Hepatocyte (in vitro differentiated cells): ENCODE measurements at regions not wholly inside any gene's neighbourhood (a gene's known extent, or its start where the extent isn't known, plus 50 kb on each side); places are given as distances from the start of the nearest gene placed in this dataset.

Experiments used
- DNase-seq: peaks from one replicate; pipeline ENCODE4 v3.0.0-alpha.2; 2016; ENCODE audit warnings: low spot score
- H2AFZ ChIP-seq: fragments of 200-600 bp; sonication (generic); 2 replicates; pipeline ENCODE4 v1.6.0; 2016; ENCODE audit warnings: antibody characterized with exemption, mild to moderate bottlenecking
- H3K27ac ChIP-seq: fragments of 200-600 bp; sonication (generic); 2 replicates; pipeline ENCODE4 v1.5.1; 2016; ENCODE audit warnings: mild to moderate bottlenecking
- H3K27me3 ChIP-seq: fragments of 200-600 bp; sonication (generic); 2 replicates; pipeline ENCODE4 v1.6.1; 2016
- H3K36me3 ChIP-seq: fragments of 200-600 bp; sonication (generic); replicated peaks from 2 replicates; pipeline ENCODE4 v1.5.1; 2016; ENCODE audit warnings: low read depth; ENCODE audit not compliant: insufficient read depth
- H3K4me1 ChIP-seq: fragments of 200-600 bp; sonication (generic); 2 replicates; pipeline ENCODE4 v1.5.1; 2016; ENCODE audit warnings: mild to moderate bottlenecking, moderate library complexity; ENCODE audit not compliant: insufficient read depth
- H3K4me2 ChIP-seq: fragments of 200-600 bp; sonication (generic); 2 replicates; pipeline ENCODE4 v1.6.0; 2016
- H3K4me3 ChIP-seq: fragments of 200-600 bp; sonication (generic); 2 replicates; pipeline ENCODE4 v1.5.1; 2016; ENCODE audit warnings: mild to moderate bottlenecking
- H3K79me2 ChIP-seq: fragments of 200-600 bp; sonication (generic); 2 replicates; pipeline ENCODE4 v1.6.0; 2017; ENCODE audit warnings: mild to moderate bottlenecking
- H3K9me2 ChIP-seq: fragments of 200-600 bp; sonication (generic); replicated peaks from 2 replicates; pipeline ENCODE4 v1.6.0; 2017; ENCODE audit warnings: mild to moderate bottlenecking; ENCODE audit not compliant: insufficient read depth
- H3K9me3 ChIP-seq: fragments of 200-600 bp; sonication (generic); 2 replicates; pipeline ENCODE4 v1.5.1; 2016; ENCODE audit warnings: low read depth, mild to moderate bottlenecking
- H4K20me1 ChIP-seq: fragments of 200-600 bp; sonication (generic); 2 replicates; pipeline ENCODE4 v1.6.0; 2016; ENCODE audit warnings: mild to moderate bottlenecking; ENCODE audit not compliant: insufficient read depth, poor library complexity, severe bottlenecking
- CTCF ChIP-seq: fragments of 200-600 bp; sonication (generic); IDR thresholded peaks from 2 replicates; pipeline ENCODE4 v1.5.1; 2016; ENCODE audit warnings: antibody characterized with exemption, mild to moderate bottlenecking; ENCODE audit not compliant: poor library complexity
- EZH2 ChIP-seq: fragments of 200-600 bp; sonication (generic); IDR thresholded peaks from 2 replicates; pipeline ENCODE4 v1.6.1; 2016; ENCODE audit warnings: antibody characterized with exemption, mild to moderate bottlenecking, borderline replicate concordance
- EZH2phosphoT487 ChIP-seq: fragments of 200-600 bp; sonication (generic); IDR thresholded peaks from one replicate; pipeline ENCODE4 v1.6.1; 2018; ENCODE audit warnings: antibody characterized with exemption, mild to moderate bottlenecking, low read depth, moderate library complexity; ENCODE audit not compliant: unreplicated experiment, severe bottlenecking
- WGBS: methylation state at CpG from one replicate; pipeline ENCODE4 v1.1.6; 2016; ENCODE audit warnings: low lambda C conversion rate; ENCODE audit errors: missing lambda C conversion rate; 5-methylcytosine and 5-hydroxymethylcytosine counted together

DNA sequence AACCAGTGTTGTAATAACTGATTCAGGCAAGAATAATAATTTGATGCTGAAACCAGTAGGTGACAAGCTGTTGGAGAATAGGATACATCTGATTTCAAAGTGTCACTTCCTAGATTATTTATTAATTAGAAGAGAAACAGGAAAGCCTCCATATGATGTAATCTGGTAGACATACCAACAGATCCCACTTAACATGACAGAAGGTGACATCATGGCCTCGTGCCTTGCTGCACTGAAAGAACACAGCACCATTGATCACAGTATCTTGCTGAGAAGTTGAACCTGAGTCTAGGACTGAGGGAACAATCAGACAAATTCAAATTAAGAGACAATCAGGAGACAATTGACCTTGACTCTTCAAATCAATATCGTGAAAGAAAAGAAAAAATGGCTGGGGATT is 131.6 kb upstream of the DLGAP1 start:
- TF ChIP-seq CTCF (no peak), EZH2 (no peak), EZH2phosphoT487 (no peak)
- Histone ChIP-seq H3K79me2 (no peaks in the 10 kb centered on the region), H4K20me1 (no peaks in the 10 kb centered on the region), H3K4me2 (no peak overlapping the region), H3K9me3 (no peaks in the 10 kb centered on the region), H3K36me3 (no peaks in the 10 kb centered on the region), H2AFZ (no peak overlapping the region), H3K4me3 (no peak overlapping the region), H3K27ac (no peak overlapping the region), H3K4me1 (no peaks in the 10 kb centered on the region), H3K27me3 (no peaks in the 10 kb centered on the region), H3K9me2 (no peaks in the 10 kb centered on the region)
- no peak for DNase-seq
- 75% methylated on average over 2 of the region's 2 CpGs for WGBS

GRCh38 chr18:4582431-4583335 is 127.6 kb upstream of the DLGAP1 start:
- no peaks in the 10 kb centered on the region for H3K79me2 ChIP-seq
- no peaks in the 10 kb centered on the region for H3K9me3 ChIP-seq
- no peaks in the 10 kb centered on the region for H3K9me2 ChIP-seq
- no peak overlapping the region for H3K27ac ChIP-seq
- H3K4me2 ChIP-seq, result no peak overlapping the region
- no peaks in the 10 kb centered on the region for H3K36me3 ChIP-seq
- H4K20me1 ChIP-seq, result no peaks in the 10 kb centered on the region
- no peaks in the 10 kb centered on the region for H3K27me3 ChIP-seq
- H3K4me1 ChIP-seq, result no peaks in the 10 kb centered on the region
- 74% methylated on average over 3 of the region's 3 CpGs for WGBS
- no peak overlapping the region for H3K4me3 ChIP-seq
- no peak for DNase-seq
- TF ChIP-seq CTCF (no peak), EZH2phosphoT487 (no peak), EZH2 (no peak)
- no peak overlapping the region for H2AFZ ChIP-seq

DNA sequence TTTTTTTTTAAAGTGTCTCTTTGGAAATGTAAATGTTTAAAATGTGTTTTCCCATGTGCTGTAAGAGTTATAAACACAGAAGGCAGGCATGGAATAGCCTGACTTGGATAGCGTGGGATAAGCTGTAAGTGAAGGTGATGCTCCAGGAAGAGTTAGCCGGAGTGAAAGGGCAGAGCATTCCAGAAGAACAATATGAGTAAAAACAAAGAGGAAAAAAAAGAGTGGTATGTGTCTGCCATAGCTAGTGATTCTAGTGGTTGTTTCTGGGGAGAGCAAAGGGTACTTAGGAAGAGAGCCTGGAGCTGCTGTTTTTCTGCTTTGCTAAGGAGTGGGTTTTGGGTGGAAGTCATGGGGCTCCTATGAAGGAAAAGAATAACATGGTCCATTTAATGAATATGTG is 126.9 kb upstream of the DLGAP1 start:
- DNase-seq, result no peak
- Histone ChIP-seq H3K9me2 (no peaks in the 10 kb centered on the region), H3K9me3 (no peaks in the 10 kb centered on the region), H3K4me2 (no peak overlapping the region), H3K4me3 (no peak overlapping the region), H3K79me2 (no peaks in the 10 kb centered on the region), H3K27ac (no peak overlapping the region), H3K27me3 (no peaks in the 10 kb centered on the region), H3K36me3 (no peaks in the 10 kb centered on the region), H4K20me1 (no peaks in the 10 kb centered on the region), H3K4me1 (no peaks in the 10 kb centered on the region), H2AFZ (no peak overlapping the region)
- TF ChIP-seq EZH2phosphoT487, result no peak
- no peak for TF ChIP-seq CTCF
- TF ChIP-seq EZH2, result no peak
- WGBS, result 84% methylated on average over 2 of the region's 2 CpGs
